T-cell (primary cell): ENCODE measurements at regions not wholly inside any gene's neighbourhood (a gene's known extent, or its start where the extent isn't known, plus 50 kb on each side); places are given as distances from the start of the nearest gene placed in this dataset.
"Not testable (repeated sequence)": the region's sequence is repeated elsewhere in the genome, so short reads cannot be mapped to it uniquely, and the experiment has no call there.

Experiments used
- ATAC-seq, 4 experiments: fragments of 200-7000 bp in 3 of 4; fragments of 150-1000 bp in 1 of 4; cut with Tn5 transposase; replicated peaks in 1 of 4; 1 replicate in 3 of 4; 2 replicates in 1 of 4; pipeline ENCODE4 v1.10.0; 2021; ENCODE audit warnings: moderate library complexity in 3 of 4, mild to moderate bottlenecking in 2 of 4, moderate number of reproducible peaks in 1 of 4
- CTCF ChIA-PET, 2 donors: fragments of 300-600 bp; sonication (Branson Sonifier 250); formaldehyde crosslinking; loops; one replicate each; lab custom pipeline; 2022; ENCODE audit warnings: antibody characterized with exemption in 2 of 2; lab: Charles Lee
- POLR2A ChIA-PET, 2 donors: fragments of 300-600 bp; sonication (Branson Sonifier 250); formaldehyde crosslinking; loops; one replicate each; lab custom pipeline; 2022; ENCODE audit warnings: antibody characterized with exemption in 2 of 2; lab: Charles Lee
- DNase-seq, 35 experiments: peaks; one replicate each; pipeline versions ENCODE4 v3.0.0 to v3.0.0-alpha.2; 2013 to 2023
- H3K27ac ChIP-seq: one replicate; pipeline ENCODE4 v1.5.1; 2013; ENCODE audit warnings: low read length
- H3K27me3 ChIP-seq, 2 experiments: replicated peaks in 1 of 2; 1 replicate in 1 of 2; 2 replicates in 1 of 2; pipeline versions ENCODE4 v1.6.1 to v1.7.0; 2013; ENCODE audit warnings: low read length in 1 of 2, mixed read lengths in 1 of 2; ENCODE audit not compliant: control insufficient read depth in 2 of 2, insufficient read depth in 2 of 2; ENCODE audit errors: extremely low read depth in 1 of 2
- H3K36me3 ChIP-seq, 2 donors: 1 replicate in 1 of 2; 2 replicates in 1 of 2; pipeline versions ENCODE4 v1.6.1 to v1.7.0; 2013; ENCODE audit warnings: low read length in 1 of 2; ENCODE audit not compliant: control insufficient read depth in 2 of 2, insufficient read depth in 1 of 2; ENCODE audit errors: extremely low read depth in 1 of 2
- H3K4me1 ChIP-seq, 2 experiments: 1 replicate in 1 of 2; 2 replicates in 1 of 2; pipeline versions ENCODE4 v1.6.1 to v1.7.0; 2013; ENCODE audit warnings: low read length in 2 of 2, mixed read lengths in 1 of 2; ENCODE audit not compliant: insufficient read depth in 2 of 2, control insufficient read depth in 1 of 2; ENCODE audit errors: extremely low read depth in 1 of 2
- H3K4me3 ChIP-seq, 2 donors: 1 replicate in 1 of 2; 2 replicates in 1 of 2; pipeline versions ENCODE4 v1.5.1 to v1.7.0; 2013; ENCODE audit warnings: mild to moderate bottlenecking in 2 of 2, low read length in 1 of 2, moderate library complexity in 1 of 2; ENCODE audit not compliant: control insufficient read depth in 1 of 2; ENCODE audit errors: extremely low read depth in 1 of 2
- H3K9me3 ChIP-seq: 2 replicates; pipeline ENCODE4 v1.7.0; 2013
- H3K27ac Mint-ChIP-seq, 2 donors: one replicate each; pipeline ENCODE4 v1.8.0; 2020 to 2021; ENCODE audit warnings: mild to moderate bottlenecking in 2 of 2, mixed read lengths in 2 of 2
- H3K27me3 Mint-ChIP-seq, 2 donors: one replicate each; pipeline ENCODE4 v1.8.0; 2021 to 2022; ENCODE audit warnings: mixed read lengths in 2 of 2
- H3K36me3 Mint-ChIP-seq: one replicate; pipeline ENCODE4 v1.8.0; 2021; ENCODE audit warnings: mixed read lengths
- H3K4me1 Mint-ChIP-seq, 3 donors: one replicate each; pipeline ENCODE4 v1.8.0; 2020 to 2022; ENCODE audit warnings: mixed read lengths in 3 of 3, mild to moderate bottlenecking in 1 of 3
- H3K4me3 Mint-ChIP-seq, 3 donors: one replicate each; pipeline ENCODE4 v1.8.0; 2020 to 2022; ENCODE audit warnings: mild to moderate bottlenecking in 3 of 3, mixed read lengths in 3 of 3, moderate library complexity in 3 of 3
- H3K9me3 Mint-ChIP-seq, 3 donors: one replicate each; pipeline ENCODE4 v1.8.0; 2020 to 2022; ENCODE audit warnings: mixed read lengths in 3 of 3
- WGBS: methylation state at CpG from one replicate; pipeline ENCODE4 v1.1.5; 2013; ENCODE audit warnings: missing lambda C conversion rate; ENCODE audit not compliant: insufficient coverage; 5-methylcytosine and 5-hydroxymethylcytosine counted together

DNA sequence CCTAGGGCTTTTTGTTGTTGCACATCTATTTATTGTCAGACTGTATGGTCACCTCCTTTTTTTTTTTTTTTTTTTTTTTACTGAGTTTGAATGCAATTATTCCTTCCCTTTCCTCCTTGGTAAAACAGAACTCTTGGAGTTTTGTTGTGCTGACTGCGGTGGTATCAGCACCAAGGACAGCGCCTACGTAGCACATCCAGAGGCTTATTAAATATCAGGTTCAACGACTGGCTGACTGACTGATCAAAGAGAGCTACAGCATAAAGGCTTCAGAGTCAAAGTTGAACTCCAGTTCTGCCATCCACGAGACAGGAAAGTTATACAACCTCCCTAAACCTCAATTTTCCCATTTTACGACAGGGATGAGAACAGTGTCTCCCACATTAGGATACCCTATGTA, 86.1 kb upstream of the RBFOX1 start:
- Histone ChIP-seq H3K9me3 (no peaks in the 10 kb centered on the region), H3K4me3 (no peak overlapping the region), H3K36me3 (no peaks in the 10 kb centered on the region), H3K27ac (no peak overlapping the region), H3K27me3 (no peaks in the 10 kb centered on the region), H3K4me1 (no peaks in the 10 kb centered on the region)
- Mint-ChIP-seq H3K27ac (no peak overlapping the region), H3K36me3 (no peaks in the 10 kb centered on the region), H3K9me3 (peaks cover 8 to 26% (median 20%) of the 10 kb centered on the region in 3 donors), H3K4me1 (no peaks in the 10 kb centered on the region), H3K4me3 (no peak overlapping the region), H3K27me3 (no peaks in the 10 kb centered on the region)
- CTCF ChIA-PET, result no interaction called here
- DNase-seq, result no peak
- 35% methylated on average over 4 of the region's 6 CpGs for whole genome bisulfite sequencing
- ATAC-seq, result no peak
- POLR2A ChIA-PET, result no interaction called here

DNA sequence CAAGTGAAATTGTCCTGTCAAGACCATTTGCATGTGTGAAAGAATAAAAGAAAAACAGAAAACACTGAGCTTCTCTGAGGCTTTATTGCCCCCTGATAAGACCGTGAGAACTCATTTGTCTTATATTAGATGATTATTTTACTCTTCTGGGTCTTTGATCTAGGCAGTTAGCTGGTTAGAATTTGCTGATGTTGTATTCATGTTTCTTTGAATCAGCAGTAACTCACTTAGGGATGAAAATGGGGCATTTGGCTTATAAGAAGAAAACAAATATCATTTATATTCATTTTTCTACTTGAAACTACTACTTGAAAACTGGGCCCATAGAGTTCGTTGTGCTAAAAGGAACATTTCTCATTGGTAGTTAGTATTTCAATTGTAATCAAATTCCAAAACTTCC, 93.1 kb upstream of the RBFOX1 start:
- Mint-ChIP-seq H3K4me3 (no peak overlapping the region), H3K9me3 (peaks cover 8 to 29% (median 11%) of the 10 kb centered on the region in 3 donors), H3K27ac (no peak overlapping the region), H3K4me1 (no peaks in the 10 kb centered on the region), H3K36me3 (no peaks in the 10 kb centered on the region), H3K27me3 (no peaks in the 10 kb centered on the region)
- H3K4me1 ChIP-seq, result no peaks in the 10 kb centered on the region
- CTCF ChIA-PET, result no interaction called here
- POLR2A ChIA-PET, result no interaction called here
- H3K27ac ChIP-seq, result no peak overlapping the region
- DNase-seq, result no peak
- H3K9me3 ChIP-seq, result no peaks in the 10 kb centered on the region
- no peak for ATAC-seq
- no peak overlapping the region for H3K4me3 ChIP-seq
- no CpG with 5 or more reads among the region's 2 CpGs for WGBS
- H3K36me3 ChIP-seq, result no peaks in the 10 kb centered on the region
- no peaks in the 10 kb centered on the region for H3K27me3 ChIP-seq

DNA sequence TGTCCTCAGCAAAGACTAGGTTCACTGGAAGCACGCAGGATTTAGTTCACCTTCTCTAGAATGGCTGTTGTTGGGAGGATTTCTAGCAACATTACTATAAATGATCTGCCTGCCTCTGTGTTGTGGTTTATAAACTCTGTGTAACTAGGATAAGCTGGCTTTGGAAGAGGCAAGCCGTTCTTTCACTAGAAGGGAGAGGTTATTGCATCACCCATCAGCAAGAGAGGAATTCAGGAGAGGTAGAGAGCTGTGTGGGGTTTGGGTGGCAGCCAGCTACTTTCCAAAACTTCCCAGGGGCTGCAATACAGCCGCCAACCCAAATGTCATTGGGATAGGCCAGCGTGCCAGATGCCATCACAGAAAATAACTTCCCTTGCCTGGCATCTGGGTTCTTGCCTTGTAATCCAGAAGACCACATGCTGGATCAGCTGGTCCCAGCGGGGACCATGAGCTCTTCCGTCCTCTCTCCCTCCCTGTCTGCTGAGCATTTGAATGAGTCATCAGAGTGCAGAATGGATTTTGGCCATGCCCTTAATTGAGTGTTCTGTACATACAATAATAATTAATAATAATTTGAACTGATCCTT, 95.7 kb upstream of the RBFOX1 start:
- no peaks in the 10 kb centered on the region for H3K27me3 Mint-ChIP-seq
- ATAC-seq (no peak), DNase-seq (no peak)
- Histone ChIP-seq H3K4me1 (no peaks in the 10 kb centered on the region), H3K9me3 (no peaks in the 10 kb centered on the region), H3K27me3 (no peaks in the 10 kb centered on the region), H3K4me3 (no peak overlapping the region), H3K36me3 (no peaks in the 10 kb centered on the region), H3K27ac (no peak overlapping the region)
- ChIA-PET POLR2A (no interaction called here), CTCF (no interaction called here)
- peaks cover 17 to 20% (median 18%) of the 10 kb centered on the region in 3 donors for H3K9me3 Mint-ChIP-seq
- no peak overlapping the region for H3K4me3 Mint-ChIP-seq
- H3K4me1 Mint-ChIP-seq, result no peaks in the 10 kb centered on the region
- H3K36me3 Mint-ChIP-seq, result no peaks in the 10 kb centered on the region
- 77% methylated on average over 3 of the region's 6 CpGs for WGBS
- no peak overlapping the region for H3K27ac Mint-ChIP-seq

DNA sequence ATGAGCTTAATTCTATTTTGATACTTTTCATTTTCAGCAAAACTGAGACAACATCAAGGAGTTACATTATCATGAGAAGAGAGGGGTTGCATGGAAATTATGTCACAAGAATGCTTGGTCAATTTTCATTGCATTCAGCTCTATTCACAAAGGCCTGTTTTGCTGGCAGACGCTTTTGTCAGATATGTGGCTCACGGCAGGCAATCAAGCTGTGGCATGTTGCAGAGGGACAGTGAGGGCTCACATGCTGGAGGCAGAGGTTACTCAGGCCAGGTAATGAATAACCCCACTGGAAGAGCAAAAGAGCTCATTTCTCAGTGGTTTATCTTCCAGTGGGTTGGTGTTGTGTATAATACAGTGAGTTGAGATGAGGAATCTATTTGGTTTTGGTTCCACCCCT, 98.7 kb upstream of the RBFOX1 start:
- Histone ChIP-seq H3K27me3 (no peaks in the 10 kb centered on the region), H3K27ac (no peak overlapping the region), H3K4me1 (no peaks in the 10 kb centered on the region), H3K4me3 (no peak overlapping the region), H3K36me3 (no peaks in the 10 kb centered on the region), H3K9me3 (no peaks in the 10 kb centered on the region)
- 47% methylated on average over 2 of the region's 2 CpGs for WGBS
- no peaks in the 10 kb centered on the region for H3K4me1 Mint-ChIP-seq
- H3K4me3 Mint-ChIP-seq, result no peak overlapping the region
- ChIA-PET CTCF (interaction anchor here in 1 of 2 donors (0.5 kb wide), 1 partner anchor 102 kb away, joined by 4 read pairs; no protein-coding TSS in a partner anchor), POLR2A (no interaction called here)
- H3K9me3 Mint-ChIP-seq, result peaks cover 15 to 26% (median 17%) of the 10 kb centered on the region in 3 donors
- ATAC-seq (no peak), DNase-seq (no peak)
- no peak overlapping the region for H3K27ac Mint-ChIP-seq
- H3K27me3 Mint-ChIP-seq, result no peaks in the 10 kb centered on the region
- no peaks in the 10 kb centered on the region for H3K36me3 Mint-ChIP-seq

DNA sequence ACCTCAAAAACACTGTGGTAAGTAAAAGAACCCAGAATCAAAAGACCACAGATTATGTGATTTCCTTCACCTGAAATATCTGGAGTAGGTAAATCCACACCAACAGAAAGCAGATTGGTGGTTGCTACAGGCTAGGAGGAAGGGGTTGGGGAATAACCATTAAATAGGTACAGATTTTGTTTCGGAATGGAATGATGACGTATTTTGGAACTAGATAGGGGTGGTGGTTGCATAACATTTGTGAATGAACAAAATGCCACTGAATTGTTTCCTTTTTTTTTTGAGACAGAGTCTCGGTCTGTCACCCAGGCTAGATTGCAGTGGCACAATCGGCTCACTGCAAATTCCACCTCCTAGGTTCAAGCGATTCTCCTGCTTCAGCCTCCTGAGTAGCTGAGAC, 100.9 kb upstream of the RBFOX1 start:
- no peak for DNase-seq

DNA sequence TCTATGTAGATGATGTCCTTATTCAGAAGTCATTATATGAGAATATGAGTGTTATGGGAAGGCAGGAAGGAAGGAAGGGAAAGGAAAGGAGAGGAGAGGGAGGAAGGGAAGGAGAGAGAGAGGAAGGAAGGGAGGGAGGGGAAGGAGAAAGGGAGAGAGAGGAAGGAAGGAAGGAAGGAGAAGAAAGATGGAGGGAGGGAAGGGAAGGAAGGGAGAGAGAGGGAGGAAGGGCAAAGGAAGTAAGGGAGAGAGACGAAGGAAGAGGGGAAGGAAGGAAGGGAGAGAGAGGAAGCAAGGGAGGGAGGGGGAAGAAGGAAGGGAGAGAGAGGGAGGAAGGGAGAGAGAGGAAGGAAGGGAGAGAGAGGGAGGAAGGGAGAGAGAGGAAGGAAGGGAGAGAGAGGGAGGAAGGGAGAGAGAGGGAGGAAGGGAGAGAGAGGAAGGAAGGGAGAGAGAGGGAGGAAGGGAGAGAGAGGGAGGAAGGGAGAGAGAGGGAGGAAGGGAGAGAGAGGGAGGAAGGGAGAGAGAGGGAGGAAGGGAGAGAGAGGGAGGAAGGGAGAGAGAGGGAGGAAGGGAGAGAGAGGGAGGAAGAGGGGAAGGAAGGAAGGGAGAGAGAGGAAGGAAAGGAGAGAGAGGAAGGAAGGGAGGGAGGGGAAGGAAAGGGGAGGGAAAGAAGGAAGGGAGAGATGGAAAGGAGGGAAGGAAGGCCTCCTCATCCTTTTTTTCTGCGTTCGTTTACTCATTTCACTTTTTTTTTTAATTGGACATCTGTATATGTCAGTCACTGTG, 103.0 kb upstream of the RBFOX1 start:
- H3K27ac ChIP-seq, ATAC-seq, DNase-seq, H3K36me3 ChIP-seq, H3K27me3 Mint-ChIP-seq, H3K9me3 ChIP-seq, H3K4me3 ChIP-seq, POLR2A ChIA-PET, H3K4me1 ChIP-seq, H3K4me1 Mint-ChIP-seq, H3K27me3 ChIP-seq, H3K36me3 Mint-ChIP-seq, H3K4me3 Mint-ChIP-seq, H3K27ac Mint-ChIP-seq: not testable (repeated sequence)
- peaks cover 25 to 52% (median 29%) of the 10 kb centered on the region in 3 donors for H3K9me3 Mint-ChIP-seq
- CTCF ChIA-PET, result interaction anchor here in 1 of 2 donors (0.5 kb wide), 1 partner anchor 1077 kb away, joined by 3 read pairs; no protein-coding TSS in a partner anchor
- 53% methylated on average over 1 of the region's 3 CpGs for WGBS

More for the DNA sequence above, 100.9 kb upstream of the RBFOX1 start:
- ChIA-PET POLR2A (no interaction called here), CTCF (no interaction called here)
- H3K4me3 Mint-ChIP-seq, result no peak overlapping the region
- H3K4me1 Mint-ChIP-seq, result no peaks in the 10 kb centered on the region
- Histone ChIP-seq H3K9me3 (no peaks in the 10 kb centered on the region), H3K36me3 (no peaks in the 10 kb centered on the region), H3K27ac (no peak overlapping the region), H3K4me1 (no peaks in the 10 kb centered on the region), H3K4me3 (no peak overlapping the region), H3K27me3 (no peaks in the 10 kb centered on the region)
- no peak for ATAC-seq
- 76% methylated on average over 4 of the region's 5 CpGs for WGBS
- H3K27me3 Mint-ChIP-seq, result no peaks in the 10 kb centered on the region
- H3K9me3 Mint-ChIP-seq, result peaks cover 22 to 42% (median 29%) of the 10 kb centered on the region in 3 donors
- no peaks in the 10 kb centered on the region for H3K36me3 Mint-ChIP-seq
- no peak overlapping the region for H3K27ac Mint-ChIP-seq
